ENCODE measurements at regions not wholly inside any gene's neighbourhood (a gene's known extent, or its start where the extent isn't known, plus 50 kb on each side); places are given as distances from the start of the nearest gene placed in this dataset.
"Not testable (repeated sequence)": the region's sequence is repeated elsewhere in the genome, so short reads cannot be mapped to it uniquely, and the experiment has no call there.

GRCh38 chr11:110349997-110350383 is 53.6 kb upstream of the RDX start:
- CTCF ChIA-PET = interaction anchor here (0.5 kb wide), 1 partner anchor 9 kb away, joined by 5 read pairs; no protein-coding TSS in a partner anchor

GRCh38 chr11:110355011-110355744 is 58.8 kb upstream of the RDX start:
- DNase-seq (ENCODE audit: low read depth, low spot score) = no peak
- intact Hi-C loops (cut with micrococcal nuclease; ENCODE audit: unreplicated experiment) (no loop called here), in situ Hi-C loops (cut with HindIII; ENCODE audit: low pct_unique_long_range_greater_than_20kb, low sequenced_read_pairs) (no loop called here)
- no peak for TF ChIP-seq SIN3A (IDR thresholded peaks at IDR 0.05; ENCODE audit: borderline replicate concordance, insufficient read depth, low read depth, low read length)
- no peak for TF ChIP-seq POLR2AphosphoS5 (IDR thresholded peaks at IDR 0.05; ENCODE audit: low read depth, low read length)
- TF ChIP-seq REST (IDR thresholded peaks at IDR 0.05; ENCODE audit: insufficient read depth in 1 of 2, low read depth in 2 of 2, low read length in 1 of 2) = no peak
- no peak for TF ChIP-seq CTCF (IDR thresholded peaks at IDR 0.05)
- no peak for TF ChIP-seq TCF7L2 (IDR thresholded peaks at IDR 0.05; ENCODE audit: low read depth, low read length)
- ChIA-PET POLR2A (interaction anchor here (0.8 kb wide), 1 partner anchor 8 kb away, joined by 4 read pairs; no protein-coding TSS in a partner anchor), CTCF (no interaction called here)
- peak overlapping the region; percentile 23 for H3K27ac ChIP-seq (ENCODE audit: low read length)
- H3K4me3 ChIP-seq (ENCODE audit: low read depth in 2 of 2, low read length in 2 of 2) = no peak overlapping the region
- H3K27me3 ChIP-seq (ENCODE audit: control insufficient read depth, insufficient read depth, low read length) = no peaks in the 10 kb centered on the region
- peaks cover 12% of the 10 kb centered on the region for H3K4me1 ChIP-seq (ENCODE audit: control insufficient read depth, insufficient read depth, low read length)
- no TSS peak for BruUV-seq (replicated peaks)
- ATAC-seq = peak; percentile 39; the same call in 1 of the 2 replicates
- no peaks in the 10 kb centered on the region for H3K9me3 ChIP-seq (ENCODE audit: control insufficient read depth, insufficient read depth, low read depth, low read length)
- no peaks in the 10 kb centered on the region for H3K36me3 ChIP-seq (ENCODE audit: control insufficient read depth, insufficient read depth, low read length)

More at GRCh38 chr11:110349997-110350383, 53.6 kb upstream of the RDX start:
- H3K9me3 ChIP-seq (ENCODE audit: control insufficient read depth, insufficient read depth, low read depth, low read length); H3K36me3 ChIP-seq (ENCODE audit: control insufficient read depth, insufficient read depth, low read length); POLR2A ChIA-PET; intact Hi-C loops (cut with micrococcal nuclease; ENCODE audit: unreplicated experiment); BruUV-seq (replicated peaks); in situ Hi-C loops (cut with HindIII; ENCODE audit: low pct_unique_long_range_greater_than_20kb, low sequenced_read_pairs); DNase-seq (ENCODE audit: low read depth, low spot score); ATAC-seq; H3K4me3 ChIP-seq (ENCODE audit: low read depth in 2 of 2, low read length in 2 of 2); H3K27me3 ChIP-seq (ENCODE audit: control insufficient read depth, insufficient read depth, low read length); H3K4me1 ChIP-seq (ENCODE audit: control insufficient read depth, insufficient read depth, low read length); H3K27ac ChIP-seq (ENCODE audit: low read length): not testable (repeated sequence)
